Stomach (tissue), 4 donors: ENCODE measurements at regions not wholly inside any gene's neighbourhood (a gene's known extent, or its start where the extent isn't known, plus 50 kb on each side); places are given as distances from the start of the nearest gene placed in this dataset.

Experiments used
- EP300 ChIP-seq: sonication (generic); formaldehyde crosslinking; IDR thresholded peaks from one replicate; pipeline ENCODE4 v1.6.1; 2017; ENCODE audit warnings: antibody characterized with exemption
- POLR2A ChIP-seq, 4 donors: fragments of 450-650 bp; IDR thresholded peaks; one replicate each; pipeline ENCODE4 v1.6.1; 2016; ENCODE audit warnings: antibody characterized with exemption in 4 of 4, control low read depth in 2 of 4, mild to moderate bottlenecking in 1 of 4, moderate library complexity in 1 of 4
- POLR2AphosphoS5 ChIP-seq, 3 donors: sonication (generic); formaldehyde crosslinking; IDR thresholded peaks; one replicate each; pipeline ENCODE4 v1.6.1; 2016; ENCODE audit warnings: antibody characterized with exemption in 3 of 3
- TF ChIP-seq, protein P1 (sequence below), 7 experiments: fragments of 450-650 bp in 4 of 7; fragments of 200-600 bp in 3 of 7; sonication (generic) in 3 of 7; IDR thresholded peaks; one replicate each; pipeline ENCODE4 v1.5.1; 2016 to 2019; ENCODE audit warnings: antibody characterized with exemption in 7 of 7, control low read depth in 2 of 7, mild to moderate bottlenecking in 1 of 7

DNA sequence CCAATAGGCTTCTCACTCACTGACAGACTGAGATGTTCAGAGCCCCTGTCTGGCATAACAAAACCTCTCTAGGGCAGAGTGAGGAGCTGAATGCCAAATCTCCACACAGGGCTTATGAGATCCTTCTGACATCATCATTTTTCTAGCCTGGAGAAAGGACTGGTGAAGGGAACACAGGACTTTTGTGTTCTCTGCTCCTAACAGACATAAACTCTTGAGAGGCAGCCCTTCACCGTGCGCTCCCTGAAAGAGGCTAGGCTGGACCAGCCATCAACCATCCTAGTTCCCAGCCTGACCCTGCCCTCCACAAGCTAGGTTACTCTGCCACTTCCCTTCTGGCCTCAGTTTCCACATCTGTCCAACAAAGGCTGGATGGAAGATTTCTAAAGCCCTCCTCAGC is 141.9 kb downstream of the SUCLG1 start:
- no peak for TF ChIP-seq POLR2A (IDR thresholded peaks at IDR 0.05)
- TF ChIP-seq, protein P1, sequence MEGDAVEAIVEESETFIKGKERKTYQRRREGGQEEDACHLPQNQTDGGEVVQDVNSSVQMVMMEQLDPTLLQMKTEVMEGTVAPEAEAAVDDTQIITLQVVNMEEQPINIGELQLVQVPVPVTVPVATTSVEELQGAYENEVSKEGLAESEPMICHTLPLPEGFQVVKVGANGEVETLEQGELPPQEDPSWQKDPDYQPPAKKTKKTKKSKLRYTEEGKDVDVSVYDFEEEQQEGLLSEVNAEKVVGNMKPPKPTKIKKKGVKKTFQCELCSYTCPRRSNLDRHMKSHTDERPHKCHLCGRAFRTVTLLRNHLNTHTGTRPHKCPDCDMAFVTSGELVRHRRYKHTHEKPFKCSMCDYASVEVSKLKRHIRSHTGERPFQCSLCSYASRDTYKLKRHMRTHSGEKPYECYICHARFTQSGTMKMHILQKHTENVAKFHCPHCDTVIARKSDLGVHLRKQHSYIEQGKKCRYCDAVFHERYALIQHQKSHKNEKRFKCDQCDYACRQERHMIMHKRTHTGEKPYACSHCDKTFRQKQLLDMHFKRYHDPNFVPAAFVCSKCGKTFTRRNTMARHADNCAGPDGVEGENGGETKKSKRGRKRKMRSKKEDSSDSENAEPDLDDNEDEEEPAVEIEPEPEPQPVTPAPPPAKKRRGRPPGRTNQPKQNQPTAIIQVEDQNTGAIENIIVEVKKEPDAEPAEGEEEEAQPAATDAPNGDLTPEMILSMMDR (IDR thresholded peaks at IDR 0.05) = no peak
- TF ChIP-seq POLR2AphosphoS5 (IDR thresholded peaks at IDR 0.05) = no peak
- TF ChIP-seq EP300 = no peak
